Urinary bladder (tissue), 3 donors: ENCODE measurements at regions not wholly inside any gene's neighbourhood (a gene's known extent, or its start where the extent isn't known, plus 50 kb on each side); places are given as distances from the start of the nearest gene placed in this dataset.

Experiments used
- DNase-seq: peaks from one replicate; pipeline ENCODE4 v3.0.0-alpha.2; 2015; ENCODE audit errors: extremely low spot score
- H3K27ac ChIP-seq: one replicate; pipeline ENCODE4 v1.5.1; 2013; ENCODE audit warnings: low read depth, mild to moderate bottlenecking, moderate library complexity
- H3K36me3 ChIP-seq: one replicate; pipeline ENCODE4 v1.6.1; 2013; ENCODE audit warnings: mild to moderate bottlenecking, moderate library complexity; ENCODE audit not compliant: insufficient read depth
- H3K4me1 ChIP-seq: one replicate; pipeline ENCODE4 v1.6.1; 2013; ENCODE audit warnings: mild to moderate bottlenecking, moderate library complexity; ENCODE audit not compliant: insufficient read depth
- H3K4me3 ChIP-seq: one replicate; pipeline ENCODE4 v1.5.1; 2013; ENCODE audit warnings: low read depth, low read length
- WGBS: extraction: QIAGEN DNeasy Blood & Tissue Kit; methylation state at CpG from one replicate; pipeline ENCODE4 v1.1.7; 2013; 5-methylcytosine and 5-hydroxymethylcytosine counted together
- donor health status: healthy with polysubstance abuse.
- donor health status: healthy.

DNA sequence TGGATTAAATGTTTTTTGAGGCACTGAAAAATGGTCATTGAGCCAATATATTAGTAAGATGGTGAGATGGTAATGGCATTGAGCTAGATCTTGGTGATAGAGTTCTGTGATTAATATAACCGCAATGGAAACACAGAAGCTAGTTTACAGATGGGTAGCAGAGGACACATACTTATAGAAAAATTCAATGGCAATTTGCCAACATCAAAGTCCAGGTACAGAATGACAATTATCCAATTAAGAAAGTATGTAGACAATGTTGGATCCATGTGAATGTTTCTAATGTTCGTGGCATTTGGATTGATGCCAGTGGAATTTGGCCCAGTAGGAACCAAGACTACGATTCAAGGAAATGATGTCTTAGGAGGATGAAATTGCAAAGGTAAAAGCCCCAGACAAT lies 187.8 kb downstream of the GNAT3 start:
- H3K4me3 ChIP-seq: no peak overlapping the region
- no peak for DNase-seq
- H3K4me1 ChIP-seq: no peaks in the 10 kb centered on the region
- H3K27ac ChIP-seq: no peak overlapping the region
- WGBS: 54% methylated on average over 3 of the region's 3 CpGs
- H3K36me3 ChIP-seq: no peaks in the 10 kb centered on the region

DNA sequence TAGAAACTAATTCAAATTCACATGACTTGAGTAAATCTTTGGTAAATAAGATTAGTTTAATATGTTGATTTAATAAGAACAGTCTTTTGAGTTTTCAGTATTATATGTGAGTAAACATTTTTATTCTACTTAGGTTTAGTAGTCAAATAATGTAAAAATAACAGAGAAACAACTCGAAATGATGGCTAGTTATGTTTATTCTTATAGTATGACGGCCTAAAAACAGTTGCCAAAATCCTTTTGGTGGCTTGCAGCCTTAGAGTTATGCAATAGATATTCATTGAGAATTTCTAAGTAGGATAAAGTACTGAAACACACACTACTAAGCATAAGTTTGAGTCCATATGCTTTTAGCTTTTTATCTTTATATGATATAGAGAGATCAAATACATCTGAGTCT lies 184.8 kb downstream of the GNAI1 start:
- WGBS: 63% methylated on average over 2 of the region's 2 CpGs

DNA sequence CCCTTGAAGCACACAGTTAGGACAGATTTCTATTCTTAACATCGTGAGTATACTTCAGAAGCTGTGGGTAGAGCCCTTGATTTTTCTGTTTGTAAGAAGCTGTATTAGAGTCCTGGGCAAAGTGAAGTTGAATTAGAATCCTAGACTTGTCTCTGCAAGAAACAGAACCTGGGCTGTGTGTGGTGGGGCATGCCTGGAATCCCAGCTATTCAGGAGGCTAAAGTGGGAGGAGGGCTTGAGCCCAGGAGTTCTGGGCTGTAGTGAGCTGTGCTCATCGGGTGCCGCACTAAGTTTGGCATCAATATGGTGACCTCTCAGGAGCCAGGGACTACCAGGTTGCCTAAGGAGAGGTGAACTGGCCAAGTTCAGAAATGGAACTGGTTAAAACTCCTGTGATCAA lies 183.4 kb downstream of the GNAI1 start:
- no peak for DNase-seq
- Histone ChIP-seq H3K4me3 (no peak overlapping the region), H3K36me3 (no peaks in the 10 kb centered on the region), H3K4me1 (no peaks in the 10 kb centered on the region), H3K27ac (no peak overlapping the region)
- 92% methylated on average over 3 of the region's 3 CpGs for whole genome bisulfite sequencing

More for the DNA sequence above, 184.8 kb downstream of the GNAI1 start:
- no peak for DNase-seq
- no peaks in the 10 kb centered on the region for H3K4me1 ChIP-seq
- no peaks in the 10 kb centered on the region for H3K36me3 ChIP-seq
- no peak overlapping the region for H3K4me3 ChIP-seq
- H3K27ac ChIP-seq: no peak overlapping the region

DNA sequence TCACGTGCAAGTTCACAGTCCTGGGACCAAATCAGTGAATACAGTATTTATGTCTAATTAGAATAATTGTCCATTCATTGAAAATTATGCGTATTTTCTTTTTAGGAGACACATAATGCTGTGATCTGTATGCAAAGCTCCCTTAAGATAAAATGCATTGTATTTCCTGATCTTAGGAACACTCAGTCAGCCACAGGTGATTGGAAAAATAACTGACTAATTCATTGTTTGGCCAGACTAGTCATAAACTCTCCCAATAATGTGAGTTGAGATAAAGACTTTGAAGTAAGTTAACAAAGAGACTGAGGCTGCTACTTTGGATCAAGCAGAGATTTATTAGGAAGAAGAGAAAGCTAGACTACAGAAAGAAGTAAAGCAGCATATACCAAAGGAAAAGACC lies 182.2 kb downstream of the GNAI1 start:
- Histone ChIP-seq H3K4me3 (no peak overlapping the region), H3K27ac (no peak overlapping the region), H3K4me1 (no peaks in the 10 kb centered on the region), H3K36me3 (no peaks in the 10 kb centered on the region)
- no peak for DNase-seq
- 94% methylated on average over 2 of the region's 2 CpGs for WGBS

DNA sequence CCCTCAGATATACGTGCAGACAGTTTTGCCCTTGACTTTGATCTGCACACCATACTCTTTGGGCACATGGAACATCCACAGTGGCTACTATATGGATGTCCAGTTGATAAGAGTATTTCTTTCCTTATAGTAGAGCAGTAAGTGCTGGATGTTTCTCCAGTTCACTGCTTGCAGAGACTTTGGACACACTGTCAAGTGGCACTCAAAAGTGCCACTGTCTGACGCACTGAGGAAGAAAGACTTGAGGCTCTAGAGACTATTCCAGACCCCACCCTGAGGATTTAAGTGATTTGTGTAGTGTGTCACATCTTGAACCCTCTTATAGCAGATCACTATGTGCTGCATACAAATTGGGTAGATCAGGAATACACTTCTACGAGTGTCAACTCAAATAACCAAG lies 179.1 kb downstream of the GNAI1 start:
- no peaks in the 10 kb centered on the region for H3K36me3 ChIP-seq
- H3K27ac ChIP-seq: no peak overlapping the region
- no peaks in the 10 kb centered on the region for H3K4me1 ChIP-seq
- no peak overlapping the region for H3K4me3 ChIP-seq
- no peak for DNase-seq
- WGBS: 96% methylated on average over 3 of the region's 3 CpGs

DNA sequence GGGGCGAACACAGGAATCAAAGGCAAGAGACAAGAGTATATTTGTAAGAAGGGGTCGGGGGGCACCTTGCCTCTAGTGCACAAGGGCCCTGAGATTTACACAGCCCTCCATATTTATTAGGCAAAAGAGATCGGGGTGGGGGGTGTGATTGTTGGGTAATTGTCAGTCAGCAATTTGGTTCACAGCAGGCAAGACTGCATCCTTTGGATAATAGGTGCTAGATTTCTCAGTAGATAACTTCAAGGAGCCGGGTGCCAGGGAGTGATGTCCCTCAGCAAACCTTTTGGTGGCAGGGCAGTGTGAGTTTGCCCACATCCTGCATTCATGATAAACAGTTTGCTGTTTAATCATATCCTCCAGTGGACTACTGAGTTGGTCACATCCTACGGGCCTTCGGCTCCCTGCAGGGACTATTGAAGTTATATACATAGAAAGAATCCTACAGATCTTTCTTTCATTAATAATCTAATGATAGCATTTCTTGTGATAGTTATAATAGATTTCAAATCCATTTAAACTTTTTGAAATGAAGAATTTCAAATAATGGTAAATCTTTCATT lies 178.5 kb downstream of the GNAI1 start:
- DNase-seq: no peak
- no peak overlapping the region for H3K4me3 ChIP-seq
- WGBS: 91% methylated on average over 6 of the region's 6 CpGs
- no peaks in the 10 kb centered on the region for H3K4me1 ChIP-seq
- no peak overlapping the region for H3K27ac ChIP-seq
- no peaks in the 10 kb centered on the region for H3K36me3 ChIP-seq

DNA sequence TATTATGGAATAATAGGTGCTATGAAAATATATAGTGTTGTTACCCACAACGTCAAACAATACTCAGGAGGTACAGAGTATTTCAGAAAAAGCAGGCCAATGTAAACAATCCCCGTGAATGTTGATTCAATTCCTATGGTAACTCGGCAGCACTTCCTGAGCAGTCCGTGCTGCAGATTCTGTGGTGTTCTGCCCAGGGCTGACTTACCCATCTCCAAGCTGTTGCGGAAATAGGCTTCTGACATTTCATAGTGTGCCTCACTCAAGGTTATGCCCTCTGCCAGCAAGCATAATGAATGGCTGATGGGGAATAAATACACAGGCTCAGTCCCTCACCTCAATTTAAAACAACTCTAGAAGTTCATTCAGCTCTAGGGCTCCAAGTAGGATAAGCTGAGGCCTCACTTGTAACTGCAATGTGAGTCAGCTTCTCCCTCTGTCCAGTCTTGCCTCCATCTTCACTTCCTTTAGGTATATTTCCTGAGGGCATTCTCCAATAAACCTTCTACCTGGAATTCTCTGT lies 177.6 kb downstream of the GNAI1 start:
- peak; percentile 59 for DNase-seq
- Histone ChIP-seq H3K4me3 (no peak overlapping the region), H3K27ac (no peak overlapping the region), H3K4me1 (no peaks in the 10 kb centered on the region), H3K36me3 (no peaks in the 10 kb centered on the region)
- 8% methylated on average over 5 of the region's 5 CpGs for WGBS

DNA sequence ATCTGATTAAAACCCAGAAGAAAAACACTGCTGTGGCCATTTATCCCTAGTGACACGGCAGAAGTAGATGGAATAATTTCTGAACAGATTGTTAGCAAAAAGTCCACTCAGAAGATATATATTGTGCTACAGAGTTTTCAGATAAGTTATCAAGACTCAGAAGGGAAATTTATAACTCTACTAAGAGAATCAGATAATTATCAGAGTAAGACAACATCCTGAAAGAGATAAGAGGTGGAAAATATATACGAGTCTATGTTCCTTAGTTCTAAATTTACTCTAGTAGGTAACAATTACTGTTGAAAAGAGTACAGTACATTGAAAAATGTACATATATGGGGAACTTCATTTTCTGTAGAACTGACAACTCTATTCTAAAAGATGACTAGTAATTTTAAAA lies 176.7 kb downstream of the GNAI1 start:
- Histone ChIP-seq H3K36me3 (no peaks in the 10 kb centered on the region), H3K4me3 (no peak overlapping the region), H3K27ac (no peak overlapping the region), H3K4me1 (no peaks in the 10 kb centered on the region)
- WGBS: 38% methylated on average over 2 of the region's 2 CpGs
- DNase-seq: no peak

DNA sequence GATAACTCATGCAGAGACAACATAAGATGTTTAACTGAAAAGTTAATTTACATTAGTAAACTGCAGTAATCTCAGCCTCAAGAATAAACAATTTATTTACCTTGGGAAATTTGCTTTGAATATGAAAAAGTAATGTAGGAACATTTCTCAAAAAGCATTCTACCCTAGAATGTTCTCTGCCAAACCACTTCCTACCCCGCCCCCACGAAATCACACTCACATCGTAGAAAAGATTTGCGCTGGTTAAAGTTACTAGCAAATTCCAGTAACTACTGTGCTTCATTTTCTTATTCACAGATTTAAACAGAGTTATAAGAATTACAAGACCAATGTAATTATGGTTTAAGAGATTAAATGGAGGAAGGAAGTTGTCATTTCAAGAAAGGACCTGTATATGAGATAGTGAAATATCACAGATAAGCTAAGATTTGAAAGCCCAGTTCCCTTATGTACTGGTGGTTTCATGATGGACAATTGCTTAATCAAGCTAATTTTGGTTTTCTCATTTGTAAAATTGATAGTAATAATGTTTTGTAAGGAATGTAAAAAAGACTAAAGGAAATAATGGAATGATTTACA lies 175.4 kb downstream of the GNAI1 start:
- Histone ChIP-seq H3K27ac (no peak overlapping the region), H3K36me3 (no peaks in the 10 kb centered on the region), H3K4me3 (no peak overlapping the region), H3K4me1 (no peaks in the 10 kb centered on the region)
- WGBS: 82% methylated on average over 4 of the region's 4 CpGs
- no peak for DNase-seq

DNA sequence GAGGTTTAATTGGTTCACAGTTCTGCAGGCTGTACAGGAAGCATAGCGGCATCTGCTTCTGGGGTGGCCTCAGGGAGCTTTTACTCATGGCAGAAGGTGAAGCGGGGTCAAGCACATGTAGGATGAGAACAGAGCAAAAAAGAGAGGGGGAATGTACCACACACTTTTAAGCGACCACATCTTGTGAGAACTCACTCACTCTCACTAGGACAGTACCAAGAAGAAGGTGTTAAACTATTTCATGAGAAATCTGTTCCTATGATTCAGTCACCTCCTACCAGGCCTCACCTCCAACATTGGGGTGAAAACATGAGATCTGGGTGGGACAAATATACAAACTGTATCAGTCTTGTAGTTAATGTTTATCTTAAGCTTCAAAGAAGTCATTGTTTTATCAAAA lies 174.7 kb downstream of the GNAI1 start:
- WGBS: 98% methylated on average over 3 of the region's 3 CpGs
- H3K27ac ChIP-seq: no peak overlapping the region

DNA sequence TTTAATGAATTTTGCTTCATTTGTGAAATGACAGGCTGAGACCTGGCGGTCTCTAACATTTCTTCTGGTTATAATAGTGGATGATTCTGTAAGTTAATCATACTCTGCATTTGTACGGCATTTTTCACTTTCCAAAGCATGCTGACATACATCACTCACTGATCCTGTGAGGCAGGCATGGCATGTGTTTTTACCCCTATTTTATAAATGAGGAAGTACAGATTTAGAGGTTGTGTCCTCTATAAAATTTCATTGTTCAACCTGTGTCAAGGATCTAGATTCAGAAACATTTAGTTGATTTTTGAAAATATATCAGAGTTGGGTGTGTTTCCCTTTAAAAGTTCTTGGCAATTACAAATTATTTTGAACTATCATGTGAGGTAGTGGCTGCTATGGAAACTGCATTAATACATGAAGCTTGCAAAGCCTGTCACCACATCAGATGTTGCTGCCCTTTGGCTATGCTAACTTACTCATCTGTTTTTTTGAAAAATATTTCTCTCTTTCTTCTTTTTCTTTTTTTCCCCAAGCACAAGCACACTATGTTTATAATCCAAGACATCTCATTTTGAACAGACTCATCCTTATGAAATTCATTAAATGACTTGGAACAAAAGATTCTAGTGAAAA lies 172.7 kb downstream of the GNAI1 start:
- Histone ChIP-seq H3K36me3 (no peaks in the 10 kb centered on the region), H3K4me3 (no peak overlapping the region), H3K4me1 (no peaks in the 10 kb centered on the region), H3K27ac (no peak overlapping the region)
- no peak for DNase-seq
- WGBS: 87% methylated on average over 2 of the region's 2 CpGs

More for the DNA sequence above, 174.7 kb downstream of the GNAI1 start:
- no peak for DNase-seq
- no peaks in the 10 kb centered on the region for H3K36me3 ChIP-seq
- no peaks in the 10 kb centered on the region for H3K4me1 ChIP-seq
- H3K4me3 ChIP-seq: no peak overlapping the region

DNA sequence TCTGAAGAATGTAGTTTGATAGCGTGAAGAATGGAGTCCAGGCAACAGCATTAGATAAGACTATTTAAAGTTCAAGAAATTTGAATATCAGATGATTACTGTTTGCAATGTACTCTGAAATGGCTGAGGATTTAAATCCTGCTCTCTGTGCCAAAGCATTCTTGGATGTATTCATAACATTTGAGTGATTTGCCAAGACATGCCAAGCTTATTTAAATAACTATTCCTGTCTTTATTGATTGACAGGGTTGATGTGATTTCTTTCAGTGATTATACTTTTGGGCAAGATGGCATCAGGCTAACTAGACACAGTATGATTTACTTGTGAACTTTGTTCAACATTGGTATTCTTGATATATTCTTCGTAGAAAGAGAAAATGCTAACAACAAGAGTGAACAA lies 168.7 kb downstream of the GNAI1 start:
- WGBS: 82% methylated on average over 2 of the region's 2 CpGs
- H3K36me3 ChIP-seq: no peaks in the 10 kb centered on the region
- DNase-seq: no peak
- no peaks in the 10 kb centered on the region for H3K4me1 ChIP-seq
- no peak overlapping the region for H3K4me3 ChIP-seq
- H3K27ac ChIP-seq: no peak overlapping the region

DNA sequence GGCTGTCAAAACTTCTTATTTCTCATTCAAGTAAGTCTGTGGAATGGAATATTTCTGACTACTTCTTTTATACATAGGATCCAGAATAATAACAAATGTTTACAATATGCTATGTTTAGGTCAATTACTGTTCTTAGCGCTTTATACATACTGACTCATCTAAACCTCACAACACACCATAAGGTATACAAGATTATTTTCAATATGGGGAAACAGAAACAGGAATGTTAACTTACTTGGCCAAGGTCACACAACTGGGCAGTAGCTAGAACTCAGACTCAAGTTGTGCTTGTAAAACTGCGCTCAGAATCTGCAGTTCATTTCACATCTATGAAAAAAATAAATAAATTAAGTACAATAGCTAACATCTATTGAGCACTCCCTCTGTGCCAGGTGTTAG lies 168.0 kb downstream of the GNAI1 start:
- Histone ChIP-seq H3K27ac (no peak overlapping the region), H3K36me3 (no peaks in the 10 kb centered on the region), H3K4me3 (no peak overlapping the region), H3K4me1 (no peaks in the 10 kb centered on the region)
- no peak for DNase-seq
- 91% methylated on average over 2 of the region's 2 CpGs for WGBS

DNA sequence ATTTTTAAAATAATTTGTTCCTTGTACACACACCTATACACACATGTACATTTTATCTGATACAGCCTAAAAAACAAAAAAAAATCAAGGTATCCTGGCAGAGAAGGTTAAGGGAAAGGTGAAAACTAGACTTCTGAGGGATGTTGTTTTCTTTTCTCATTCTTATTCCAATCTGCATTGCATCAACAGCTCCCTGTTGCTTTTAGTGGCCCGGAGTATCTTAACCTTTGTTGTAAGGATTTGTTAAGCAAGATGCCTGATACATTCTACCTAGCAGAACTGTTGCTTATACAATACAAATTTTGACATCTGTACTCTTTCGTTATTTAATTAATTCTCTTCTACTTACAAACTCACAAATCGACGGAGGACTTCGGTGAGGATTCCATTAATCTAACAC lies 167.4 kb downstream of the GNAI1 start:
- no peak overlapping the region for H3K27ac ChIP-seq
- WGBS: 77% methylated on average over 5 of the region's 5 CpGs
- H3K4me1 ChIP-seq: no peaks in the 10 kb centered on the region
- DNase-seq: no peak
- H3K4me3 ChIP-seq: no peak overlapping the region
- H3K36me3 ChIP-seq: no peaks in the 10 kb centered on the region
